IMR-90 (cell line): ENCODE measurements at regions not wholly inside any gene's neighbourhood (a gene's known extent, or its start where the extent isn't known, plus 50 kb on each side); places are given as distances from the start of the nearest gene placed in this dataset.

ENCODE experiments used
- ATAC-seq: fragments of 200-7000 bp; cut with Tn5 transposase; 2 replicates; pipeline ENCODE4 v1.9.1; 2020; ENCODE audit warnings: low read depth, mild to moderate bottlenecking, moderate library complexity
- BruUV-seq: library from RNA; stranded (reverse); fragments of 400-500 nt; replicated peaks from 2 replicates; lab custom pipeline; 2021; lab: Mats Ljungman, UMichigan
- CTCF ChIA-PET: fragments of 300-600 bp; formaldehyde crosslinking; extraction: SDS; loops from one replicate; lab custom pipeline; 2021; ENCODE audit warnings: antibody characterized with exemption; lab: Yijun Ruan, JAX
- POLR2A ChIA-PET: fragments of 300-600 bp; sonication (Branson Sonifier 250); formaldehyde crosslinking; loops from one replicate; lab custom pipeline; 2022; ENCODE audit warnings: antibody characterized with exemption; ENCODE audit not compliant: unreplicated experiment; lab: Charles Lee
- DNase-seq: peaks from one replicate; pipeline ENCODE4 v3.0.0; 2013
- H2AFZ ChIP-seq: replicated peaks from 2 replicates; pipeline ENCODE3; 2013; ENCODE audit warnings: low read length, mild to moderate bottlenecking; ENCODE audit not compliant: poor library complexity
- H2AK5ac ChIP-seq: 2 replicates; pipeline ENCODE4 v1.6.1; 2013; ENCODE audit warnings: low read depth, low read length, inconsistent platforms
- H2AK9ac ChIP-seq: replicated peaks from 2 replicates; pipeline ENCODE3; 2013; ENCODE audit warnings: mild to moderate bottlenecking, low read depth, low read length, moderate library complexity; ENCODE audit not compliant: poor library complexity
- H2BK120ac ChIP-seq: 2 replicates; pipeline ENCODE4 v1.6.1; 2013; ENCODE audit warnings: low read depth, low read length, inconsistent platforms
- H2BK15ac ChIP-seq: 3 replicates; pipeline ENCODE4 v1.6.1; 2013; ENCODE audit warnings: low read depth, low read length, inconsistent platforms
- H2BK20ac ChIP-seq: 2 replicates; pipeline ENCODE4 v1.6.1; 2013; ENCODE audit warnings: low read depth, mild to moderate bottlenecking, inconsistent platforms, low read length, moderate library complexity
- H2BK5ac ChIP-seq: 2 replicates; pipeline ENCODE4 v1.6.1; 2013; ENCODE audit warnings: mild to moderate bottlenecking, low read depth, low read length, inconsistent platforms; ENCODE audit not compliant: poor library complexity, severe bottlenecking
- H3K14ac ChIP-seq: replicated peaks from 2 replicates; pipeline ENCODE4 v1.6.1; 2013; ENCODE audit warnings: low read depth, low read length, inconsistent platforms
- H3K18ac ChIP-seq: 2 replicates; pipeline ENCODE4 v1.6.1; 2013; ENCODE audit warnings: low read depth, low read length, control low read depth
- H3K23ac ChIP-seq: 2 replicates; pipeline ENCODE4 v1.6.1; 2013; ENCODE audit warnings: low read depth, low read length, inconsistent platforms
- H3K27ac ChIP-seq: 2 replicates; pipeline ENCODE4 v1.5.1; 2013; ENCODE audit warnings: mild to moderate bottlenecking, control low read depth, low read length; ENCODE audit not compliant: insufficient read depth
- H3K27me3 ChIP-seq: 2 replicates; pipeline ENCODE4 v1.6.1; 2013; ENCODE audit warnings: low read length; ENCODE audit not compliant: control insufficient read depth, insufficient read depth
- H3K36me3 ChIP-seq: 2 replicates; pipeline ENCODE4 v1.6.1; 2013; ENCODE audit warnings: low read length, mixed read lengths; ENCODE audit not compliant: control insufficient read depth, insufficient read depth
- H3K4ac ChIP-seq: 2 replicates; pipeline ENCODE4 v1.6.1; 2013; ENCODE audit warnings: low read depth, low read length, inconsistent platforms
- H3K4me1 ChIP-seq: 2 replicates; pipeline ENCODE4 v1.6.1; 2013; ENCODE audit warnings: low read length, mixed read lengths; ENCODE audit not compliant: control insufficient read depth, insufficient read depth
- H3K4me2 ChIP-seq: 2 replicates; pipeline ENCODE4 v1.6.1; 2013; ENCODE audit warnings: low read depth, mild to moderate bottlenecking, control low read depth, low read length, moderate library complexity
- H3K4me3 ChIP-seq: 2 replicates; pipeline ENCODE4 v1.5.1; 2013; ENCODE audit warnings: low read depth, mild to moderate bottlenecking, control low read depth, low read length, moderate library complexity; ENCODE audit not compliant: insufficient read depth
- H3K56ac ChIP-seq: 2 replicates; pipeline ENCODE4 v1.6.1; 2013; ENCODE audit warnings: low read length, inconsistent platforms; ENCODE audit not compliant: insufficient read depth; ENCODE audit errors: extremely low read depth
- H3K79me1 ChIP-seq, 2 experiments: 2 replicates each; pipeline ENCODE4 v1.6.1; 2013; ENCODE audit warnings: low read length in 2 of 2, inconsistent platforms in 1 of 2, low read depth in 1 of 2
- H3K9ac ChIP-seq: 2 replicates; pipeline ENCODE4 v1.6.1; 2013; ENCODE audit warnings: low read depth, low read length, control low read depth
- H3K9me1 ChIP-seq: 2 replicates; pipeline ENCODE4 v1.6.1; 2013; ENCODE audit warnings: low read length, inconsistent platforms; ENCODE audit not compliant: insufficient read depth
- H3K9me3 ChIP-seq: 2 replicates; pipeline ENCODE4 v1.6.1; 2013; ENCODE audit warnings: low read length; ENCODE audit not compliant: control insufficient read depth, insufficient read depth
- H4K20me1 ChIP-seq: 2 replicates; pipeline ENCODE4 v1.6.1; 2013; ENCODE audit warnings: low read length, inconsistent platforms; ENCODE audit not compliant: insufficient read depth
- H4K5ac ChIP-seq: 2 replicates; pipeline ENCODE4 v1.6.1; 2013; ENCODE audit warnings: mild to moderate bottlenecking, low read depth, low read length, control low read depth
- H4K8ac ChIP-seq, 2 experiments: 2 replicates each; pipeline ENCODE4 v1.6.1; 2013; ENCODE audit warnings: low read depth in 2 of 2, low read length in 2 of 2, control low read depth in 1 of 2, inconsistent platforms in 1 of 2
- H4K91ac ChIP-seq: 2 replicates; pipeline ENCODE4 v1.6.1; 2013; ENCODE audit warnings: low read depth, low read length, inconsistent platforms; ENCODE audit not compliant: insufficient read depth
- CEBPB ChIP-seq: IDR thresholded peaks from 2 replicates; pipeline ENCODE4 v1.6.1; 2012; ENCODE audit warnings: low read depth, low read length, improper control_type of control experiment
- FOS ChIP-seq: fragments of 150-350 bp; IDR thresholded peaks from 2 replicates; pipeline ENCODE4 v1.6.1; 2016; ENCODE audit warnings: low read depth, low read length
- POLR2A ChIP-seq: IDR thresholded peaks from 2 replicates; pipeline ENCODE4 v1.6.1; 2012; ENCODE audit warnings: mild to moderate bottlenecking, low read depth, low read length
- WGBS, 2 experiments: methylation state at CpG; one replicate each; pipeline versions ENCODE4 v1.1.5 to v1.1.7; 2013; ENCODE audit warnings: missing lambda C conversion rate in 2 of 2; ENCODE audit not compliant: insufficient read length in 1 of 2; ENCODE audit errors: extremely low coverage in 2 of 2; 5-methylcytosine and 5-hydroxymethylcytosine counted together
- dilution Hi-C: fragments of 300-500 bp; cut with HindIII; formaldehyde crosslinking; loops from one replicate; pipeline ENCODE4 v1.14.3; 2018; ENCODE audit warnings: low sequenced_read_pairs; ENCODE audit not compliant: unreplicated experiment
- in situ Hi-C: fragments of 300-500 bp; cut with MboI; formaldehyde crosslinking; loops from 3 replicates; pipeline ENCODE4 v1.14.3; 2019; ENCODE audit warnings: low sequenced_read_pairs, inconsistent platforms, mixed read lengths
- intact Hi-C: fragments of 100-400 bp; cut with micrococcal nuclease; formaldehyde crosslinking; loops from 2 replicates; pipeline ENCODE4 v1.10.0; 2022

DNA sequence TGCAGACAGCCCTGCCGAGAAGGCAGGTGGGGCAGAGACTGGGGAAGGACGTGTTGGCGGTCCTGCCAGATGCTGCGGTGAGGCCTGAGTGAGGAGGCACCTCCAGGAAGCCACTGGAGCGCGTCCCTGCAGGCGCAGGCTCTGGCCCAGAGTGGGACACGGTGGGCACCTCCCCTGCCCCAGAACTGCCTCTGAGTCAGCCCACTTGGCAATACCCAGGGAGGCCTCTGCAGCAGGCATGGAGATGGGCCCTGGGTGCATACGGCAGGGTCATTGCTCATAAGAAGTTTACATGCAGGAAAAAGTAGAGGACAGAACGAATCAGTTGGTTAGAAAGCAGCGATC is 195.9 kb downstream of the TFCP2L1 start:
- H3K56ac ChIP-seq, result no peak overlapping the region
- H4K5ac ChIP-seq, result no peak overlapping the region
- H3K4me2 ChIP-seq, result no peak overlapping the region
- no peak overlapping the region for H3K4me3 ChIP-seq
- no peak overlapping the region for H3K14ac ChIP-seq
- no peak overlapping the region for H2BK5ac ChIP-seq
- no peaks in the 10 kb centered on the region; the same call in 1 of the 2 replicates for H3K9me3 ChIP-seq
- no peaks in the 10 kb centered on the region; the same call in 1 of the 2 replicates for H3K4me1 ChIP-seq
- no peak overlapping the region for H2BK15ac ChIP-seq
- H2BK120ac ChIP-seq, result no peak overlapping the region
- no TSS peak for BruUV-seq
- no peak overlapping the region for H2BK20ac ChIP-seq
- no peak for ATAC-seq
- H3K23ac ChIP-seq, result no peak overlapping the region
- no peaks in the 10 kb centered on the region for H3K36me3 ChIP-seq
- H4K8ac ChIP-seq, result no peak overlapping the region
- H3K18ac ChIP-seq, result no peak overlapping the region
- dilution Hi-C loops (no loop called here), in situ Hi-C loops (loop anchor here (25.0 kb wide), 2 partner anchors 448 to 648 kb away; partner anchors contain the start of genes NIFK and RNU4ATAC), intact Hi-C loops (no loop called here)
- H3K9ac ChIP-seq, result no peak overlapping the region
- DNase-seq, result no peak
- H3K4ac ChIP-seq, result no peak overlapping the region
- H2AK5ac ChIP-seq, result no peak overlapping the region
- ChIA-PET CTCF (no interaction called here), POLR2A (no interaction called here)
- H3K9me1 ChIP-seq, result no peaks in the 10 kb centered on the region
- no peaks in the 10 kb centered on the region for H3K79me1 ChIP-seq
- H2AFZ ChIP-seq, result no peak overlapping the region
- no peak overlapping the region for H3K27ac ChIP-seq
- peak overlapping the region; percentile 48 for H2AK9ac ChIP-seq
- H3K27me3 ChIP-seq, result peaks cover 58% of the 10 kb centered on the region
- no peaks in the 10 kb centered on the region for H4K20me1 ChIP-seq
- no peak for TF ChIP-seq POLR2A
- TF ChIP-seq CEBPB, result no peak
- no peak for TF ChIP-seq FOS
- H4K91ac ChIP-seq, result no peak overlapping the region
- 35% methylated on average over 8 of the region's 11 CpGs; no CpG with 5 or more reads in 1 of the 2 experiments for WGBS, 2 experiments
